HG03457 (cell line): ENCODE measurements at regions not wholly inside any gene's neighbourhood (a gene's known extent, or its start where the extent isn't known, plus 50 kb on each side); places are given as distances from the start of the nearest gene placed in this dataset.

Source experiments
- ATAC-seq: cut with Tn5 transposase; IDR thresholded peaks from one replicate; pipeline ENCODE4 v1.9.1; 2021; ENCODE audit warnings: moderate number of reproducible peaks; ENCODE audit not compliant: unreplicated experiment

DNA sequence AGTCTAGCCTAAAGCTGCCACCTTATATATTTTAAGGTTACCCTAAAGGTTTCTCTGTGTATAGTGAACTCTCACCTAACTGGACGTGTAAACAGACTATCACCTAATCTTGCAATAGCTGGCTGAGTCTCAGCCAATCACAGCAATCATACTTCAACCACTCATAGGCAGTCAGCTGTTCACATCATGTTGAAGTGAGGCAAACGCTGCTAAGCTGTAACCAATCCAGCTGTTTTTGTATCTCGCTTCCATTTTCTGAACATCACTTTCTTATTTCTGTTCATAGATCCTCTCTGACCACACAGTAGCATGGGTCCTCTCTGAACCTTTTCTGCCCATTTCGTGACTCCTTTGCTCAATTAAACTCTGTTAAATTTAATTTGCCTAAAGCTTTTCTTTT, 468.2 kb upstream of the POU3F3 start:
- no peak for ATAC-seq

DNA sequence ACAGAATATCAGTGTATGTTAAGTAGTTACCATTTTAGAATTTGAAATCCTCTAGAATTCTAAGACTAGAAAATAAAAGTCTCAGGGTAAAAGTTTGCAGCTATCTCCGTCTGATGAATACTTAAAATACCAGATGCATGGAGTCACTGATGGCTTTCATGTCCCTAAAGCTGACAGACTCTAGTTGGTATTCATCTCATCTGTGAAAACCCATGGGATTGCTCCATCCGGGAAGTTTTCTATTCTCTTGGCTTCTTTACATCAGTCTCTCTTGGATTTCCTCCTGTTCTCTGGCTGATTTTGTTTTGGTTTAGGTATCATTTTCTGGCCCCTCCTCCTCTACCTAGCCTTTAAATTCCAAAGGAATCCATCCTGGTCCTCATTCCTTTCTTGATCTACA, 465.6 kb upstream of the POU3F3 start:
- no peak for ATAC-seq

DNA sequence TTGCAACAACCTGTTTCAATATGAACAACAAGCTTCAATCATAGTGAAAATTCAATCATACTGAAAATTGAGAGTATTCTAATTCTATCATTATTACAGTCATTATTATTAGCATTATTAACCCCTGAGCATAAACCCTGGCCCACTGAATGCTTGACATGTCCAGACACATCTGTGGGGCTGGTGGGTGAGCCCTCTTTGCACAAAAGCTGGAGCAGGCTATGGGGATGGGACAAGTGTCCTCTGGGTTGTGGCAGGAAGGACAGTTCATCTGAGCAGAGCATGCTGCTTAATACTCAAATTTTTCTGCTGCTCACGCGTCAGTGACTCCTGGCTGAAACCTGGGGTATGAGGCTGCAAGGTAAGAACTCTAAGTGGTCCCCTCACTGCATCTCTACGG, 451.1 kb upstream of the POU3F3 start:
- no peak for ATAC-seq

DNA sequence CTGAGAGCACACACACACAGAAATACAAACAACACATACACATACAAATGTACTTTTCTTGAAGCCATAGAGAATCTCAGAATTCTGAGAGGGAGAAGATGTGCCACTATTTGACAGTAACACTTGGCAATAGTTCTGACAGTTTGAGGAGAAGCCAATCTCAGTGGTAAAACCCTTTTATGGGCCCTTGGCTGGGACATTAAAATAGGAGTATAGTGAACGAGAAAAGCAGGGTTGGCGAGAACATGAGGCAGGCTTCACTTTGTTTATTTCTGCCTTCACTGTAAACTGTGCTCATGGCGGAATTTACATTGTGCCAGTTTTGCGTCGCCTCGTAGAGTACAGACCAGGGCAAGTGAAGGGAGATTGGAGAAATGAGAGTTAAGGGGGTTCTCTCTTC, 449.4 kb upstream of the POU3F3 start:
- ATAC-seq: no peak

DNA sequence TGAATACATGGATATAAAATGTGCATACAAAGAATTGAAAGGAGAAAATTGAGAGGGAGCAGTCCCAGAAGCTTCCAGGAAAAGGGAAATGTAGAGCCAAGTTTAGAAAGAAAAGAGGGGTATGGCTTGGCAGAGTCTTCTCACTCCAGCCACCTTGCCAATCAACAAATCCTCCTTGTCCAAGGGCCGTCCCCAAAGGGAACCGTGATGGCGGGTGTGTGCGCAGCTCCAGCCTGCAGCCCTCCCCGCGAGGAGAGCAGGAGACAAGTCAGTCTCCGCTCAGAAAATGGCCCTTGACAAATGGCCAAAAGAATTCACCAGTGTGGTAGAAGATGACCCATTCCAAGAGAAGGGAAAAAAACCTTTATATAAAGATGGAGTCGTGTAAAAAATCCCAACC, 448.3 kb upstream of the POU3F3 start:
- ATAC-seq: no peak

DNA sequence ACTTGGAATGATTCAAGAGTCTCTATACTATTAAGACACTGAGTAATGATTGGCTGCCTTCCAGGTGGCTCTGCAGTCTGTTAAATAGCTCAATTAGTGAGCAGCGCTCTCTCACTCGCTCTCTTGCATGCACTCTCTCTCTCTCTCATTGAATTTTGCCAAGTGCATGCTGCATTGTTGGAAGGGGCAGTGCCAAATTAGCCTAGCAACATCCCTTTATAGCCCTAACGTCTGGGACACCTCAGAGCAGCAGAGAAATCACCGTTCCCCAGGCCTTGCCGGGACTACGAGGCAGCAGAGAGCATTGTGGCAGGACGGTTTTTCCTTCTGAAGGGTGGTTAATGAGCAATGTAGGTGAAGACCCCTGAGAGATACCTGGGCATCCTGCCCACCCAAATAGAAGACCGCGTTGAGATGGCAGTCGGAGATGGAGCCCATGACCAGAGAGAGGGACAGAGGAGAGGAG, 447.6 kb upstream of the POU3F3 start:
- ATAC-seq: no peak

DNA sequence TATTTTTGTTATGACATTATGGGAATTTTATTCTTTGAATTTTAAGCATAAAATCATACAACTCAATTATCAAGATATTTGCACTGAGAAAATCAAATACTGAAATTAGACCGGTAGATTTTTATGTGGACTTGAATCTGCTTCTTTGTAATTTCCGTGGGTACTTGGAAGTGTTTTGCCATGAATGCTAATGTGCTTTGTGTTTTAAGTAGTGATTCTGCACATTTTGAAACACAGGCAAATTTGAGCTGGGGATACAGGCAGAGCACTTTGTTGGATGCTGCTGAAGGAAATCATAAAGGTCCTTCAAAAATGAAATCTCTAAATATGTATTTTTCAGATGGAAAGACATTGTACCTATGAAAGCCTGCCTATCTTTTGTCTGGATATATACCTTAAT, 446.3 kb upstream of the POU3F3 start:
- ATAC-seq: no peak

DNA sequence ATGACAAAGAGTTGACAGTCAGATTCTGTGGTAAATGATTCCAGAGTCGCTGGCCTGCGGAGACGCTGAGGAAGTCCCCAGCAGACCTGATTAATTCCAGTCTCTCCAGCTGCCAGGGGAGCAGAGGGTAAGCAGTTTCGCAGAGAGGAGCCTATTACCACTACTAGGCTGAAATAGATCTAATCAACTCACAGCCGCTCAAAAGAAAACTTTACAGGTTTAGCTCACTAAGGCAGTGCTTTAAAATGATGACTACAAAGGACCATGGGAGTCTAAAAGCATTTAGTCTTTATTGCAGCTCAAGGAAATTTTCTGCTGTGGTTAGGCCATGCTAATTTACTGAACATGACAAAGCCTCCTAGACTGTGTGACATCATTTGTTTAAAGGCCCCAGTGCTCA, 445.6 kb upstream of the POU3F3 start:
- ATAC-seq: no peak

DNA sequence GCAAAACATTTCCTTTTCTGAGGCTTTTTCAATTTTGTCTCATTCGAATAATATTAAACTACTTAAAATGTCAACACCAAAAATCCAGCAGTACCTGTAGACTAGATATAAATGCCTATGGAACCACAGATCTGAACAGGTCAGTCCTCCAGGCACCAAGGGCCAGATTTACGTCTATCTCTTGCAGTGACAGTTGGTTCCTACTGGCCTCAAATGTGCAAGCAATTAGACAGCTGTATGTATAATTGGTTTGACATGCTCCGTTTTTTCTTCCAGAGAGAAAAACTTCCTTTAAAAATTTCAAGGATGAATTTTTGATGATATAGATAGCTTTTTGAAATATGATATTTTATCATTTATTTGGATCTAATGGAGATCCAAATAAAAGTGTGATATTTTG, 443.8 kb upstream of the POU3F3 start:
- ATAC-seq: no peak

DNA sequence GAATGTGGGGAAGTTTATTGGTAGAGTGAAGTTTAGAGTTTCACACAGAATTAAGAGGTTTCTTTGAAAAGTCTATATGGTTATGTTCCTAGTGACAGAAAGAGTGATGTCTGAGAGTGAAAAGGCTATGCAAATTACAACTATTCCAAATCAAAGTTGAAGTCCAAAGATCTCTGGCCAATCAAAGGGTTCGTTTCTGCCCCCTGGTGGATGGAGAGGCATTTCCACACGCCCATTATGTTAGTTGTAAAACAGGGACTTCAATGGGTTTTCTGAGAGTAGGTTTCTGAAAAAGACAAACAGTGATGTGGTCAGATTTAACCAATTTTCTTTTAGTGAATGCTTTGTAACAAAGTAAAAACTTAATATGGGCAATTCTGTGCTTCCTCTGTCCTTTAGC, 441.5 kb upstream of the POU3F3 start:
- ATAC-seq: no peak

DNA sequence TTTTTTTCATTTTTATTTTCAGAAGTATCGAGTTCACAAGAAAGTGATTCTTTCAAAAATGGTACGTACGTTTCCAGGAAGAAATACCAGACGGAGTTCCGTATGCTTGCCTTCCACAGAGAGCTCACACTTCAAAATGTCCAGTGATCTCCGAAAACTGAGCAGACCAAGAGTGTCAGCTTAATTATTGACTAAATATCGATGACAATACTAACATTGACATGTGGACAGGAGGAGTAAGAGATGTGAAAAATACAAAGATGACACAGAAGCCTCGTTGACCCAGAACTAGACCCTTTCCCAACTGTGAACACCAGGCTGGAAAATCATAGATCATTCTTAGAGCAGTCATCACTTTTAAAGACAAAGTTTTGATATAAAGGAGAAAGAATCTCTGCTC, 440.0 kb upstream of the POU3F3 start:
- ATAC-seq: no peak

DNA sequence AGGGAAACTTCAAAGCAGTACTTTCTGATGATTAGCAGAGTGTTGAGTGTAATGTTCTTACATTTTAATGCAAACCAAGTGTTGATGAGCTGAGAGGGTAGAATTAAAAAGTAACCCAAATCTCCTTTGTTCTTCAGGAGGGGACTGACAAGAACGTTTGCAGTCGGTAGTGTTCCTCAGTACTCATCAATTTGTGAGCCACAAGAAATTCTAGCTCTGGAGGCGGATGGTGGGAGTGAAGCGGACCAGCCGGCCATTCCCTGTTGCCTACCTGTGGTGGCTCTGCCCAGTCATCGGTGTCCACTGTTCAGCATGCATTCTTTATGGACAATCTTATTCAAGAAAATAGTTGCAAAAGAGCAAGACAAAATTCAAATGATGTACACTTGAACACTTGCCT, 438.6 kb upstream of the POU3F3 start:
- ATAC-seq: no peak

DNA sequence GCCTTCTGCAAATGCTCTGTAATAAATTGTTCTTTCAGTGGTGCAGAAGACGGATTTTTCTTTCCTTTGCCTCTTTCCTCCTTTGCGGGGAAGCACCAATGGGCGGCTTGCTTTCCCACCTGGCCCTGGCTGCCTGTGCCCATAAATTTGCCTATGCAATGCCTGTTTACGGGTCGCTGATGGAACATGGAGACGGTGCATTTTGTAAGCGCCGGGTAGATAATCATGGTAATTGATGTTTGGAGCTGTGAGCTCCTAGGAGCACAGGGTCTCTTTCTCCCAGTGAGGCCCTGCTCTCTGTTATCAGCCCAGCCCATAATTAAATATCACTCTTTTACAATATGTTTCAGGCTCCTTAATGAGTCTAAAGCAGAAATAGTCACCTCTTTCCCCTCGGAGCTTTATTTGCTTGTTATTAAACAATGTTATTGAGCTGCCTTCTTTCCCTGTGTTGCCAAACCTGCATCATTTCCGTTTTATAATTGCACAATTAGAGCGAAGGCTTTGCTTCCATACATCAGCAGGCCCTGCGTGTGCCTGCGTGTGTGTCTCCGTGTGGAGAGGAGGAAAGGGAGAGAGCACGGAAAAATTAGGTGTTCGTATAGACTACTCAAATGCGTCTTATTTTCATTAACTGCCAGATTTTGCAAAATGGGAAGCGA, 437.4 kb upstream of the POU3F3 start:
- ATAC-seq: no peak

DNA sequence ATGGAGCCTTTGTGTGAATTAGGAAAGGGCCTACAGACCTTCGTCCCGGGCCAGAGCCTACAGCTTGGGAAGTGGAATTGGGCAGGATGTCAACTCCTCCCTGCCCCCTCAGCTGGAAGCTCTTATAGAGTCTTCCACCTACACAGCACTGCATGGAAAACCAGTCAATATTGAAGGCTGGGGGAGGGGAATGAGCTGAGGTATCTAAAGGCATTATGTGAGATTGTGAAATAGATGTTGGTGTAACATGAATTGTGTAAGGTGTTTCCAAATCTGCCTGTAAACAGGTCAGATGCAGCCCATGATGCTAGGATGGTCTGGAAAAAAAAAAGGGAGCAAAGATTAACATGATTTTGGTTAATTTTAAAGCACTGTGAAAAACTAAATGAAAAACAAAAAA, 433.5 kb upstream of the POU3F3 start:
- ATAC-seq: no peak

DNA sequence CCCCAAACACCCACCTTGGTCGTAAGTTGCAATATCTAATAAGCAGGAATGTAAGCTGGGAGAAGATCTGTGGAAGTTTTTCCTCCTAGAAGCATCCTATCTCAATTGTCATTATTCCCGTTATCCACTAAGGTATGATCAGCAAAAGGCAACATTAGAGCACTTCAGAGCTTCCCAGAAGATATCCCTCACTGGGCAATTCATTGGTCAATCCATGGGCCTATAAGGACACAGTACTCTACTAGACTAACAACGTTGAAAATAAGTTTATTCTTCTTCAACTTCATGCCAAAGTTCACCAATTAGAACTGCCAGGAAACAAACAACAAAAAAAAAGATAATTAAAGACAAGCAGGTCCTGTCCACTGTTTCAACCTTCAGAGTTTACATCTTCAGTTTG, 433.0 kb upstream of the POU3F3 start:
- no peak for ATAC-seq

DNA sequence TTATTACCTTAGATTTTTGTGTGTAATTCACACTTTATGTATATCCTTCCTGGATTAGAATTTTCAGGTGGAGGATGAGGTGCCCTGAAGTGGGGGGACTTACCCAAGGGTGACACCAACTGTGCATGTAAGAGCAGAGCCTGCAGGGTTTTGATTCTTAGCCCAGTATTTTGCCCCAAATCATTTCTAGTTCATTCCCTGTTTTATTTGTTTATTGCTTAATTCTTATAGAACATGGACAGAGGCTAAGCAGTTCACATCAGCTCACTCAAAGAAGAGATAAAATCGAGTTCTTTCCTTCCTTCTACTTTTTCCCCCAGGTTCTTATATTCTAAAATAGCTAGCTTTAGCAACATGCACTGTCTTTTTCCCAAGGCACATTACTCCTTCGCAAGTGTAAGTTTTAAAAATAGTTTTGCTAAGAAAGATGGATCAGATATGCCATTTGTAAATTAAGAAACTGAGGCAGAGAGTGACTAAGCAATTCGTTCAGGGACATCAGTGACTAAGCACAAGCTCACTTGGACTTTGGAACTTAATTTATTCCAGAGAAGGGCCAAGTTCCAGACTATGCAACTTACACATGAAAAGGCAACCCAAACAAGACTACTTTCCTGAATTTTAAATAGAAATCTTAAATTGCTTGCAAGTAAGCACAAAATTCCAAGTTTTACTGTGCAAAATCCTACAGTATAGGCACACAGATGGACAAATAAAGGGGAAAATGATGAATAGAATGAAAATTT, 427.9 kb upstream of the POU3F3 start:
- no peak for ATAC-seq

DNA sequence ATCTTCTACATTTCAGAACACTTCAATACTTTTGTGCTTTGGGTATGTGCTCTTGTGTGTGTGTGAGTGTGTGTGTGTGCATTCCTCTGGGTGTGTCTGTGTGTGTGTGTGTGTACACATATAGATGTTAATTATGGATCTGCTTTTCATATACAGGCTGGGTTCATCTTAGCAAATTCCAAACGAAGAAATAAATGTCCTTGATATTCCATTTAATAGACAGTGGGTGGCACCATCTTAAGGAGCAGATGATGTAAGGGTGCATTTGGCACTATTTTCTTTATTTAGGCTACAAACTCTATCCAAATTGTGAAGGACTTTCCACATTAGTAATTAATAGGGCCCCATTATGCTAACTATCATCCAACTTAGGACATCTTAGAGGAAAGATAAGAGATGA, 425.8 kb upstream of the POU3F3 start:
- ATAC-seq: no peak

DNA sequence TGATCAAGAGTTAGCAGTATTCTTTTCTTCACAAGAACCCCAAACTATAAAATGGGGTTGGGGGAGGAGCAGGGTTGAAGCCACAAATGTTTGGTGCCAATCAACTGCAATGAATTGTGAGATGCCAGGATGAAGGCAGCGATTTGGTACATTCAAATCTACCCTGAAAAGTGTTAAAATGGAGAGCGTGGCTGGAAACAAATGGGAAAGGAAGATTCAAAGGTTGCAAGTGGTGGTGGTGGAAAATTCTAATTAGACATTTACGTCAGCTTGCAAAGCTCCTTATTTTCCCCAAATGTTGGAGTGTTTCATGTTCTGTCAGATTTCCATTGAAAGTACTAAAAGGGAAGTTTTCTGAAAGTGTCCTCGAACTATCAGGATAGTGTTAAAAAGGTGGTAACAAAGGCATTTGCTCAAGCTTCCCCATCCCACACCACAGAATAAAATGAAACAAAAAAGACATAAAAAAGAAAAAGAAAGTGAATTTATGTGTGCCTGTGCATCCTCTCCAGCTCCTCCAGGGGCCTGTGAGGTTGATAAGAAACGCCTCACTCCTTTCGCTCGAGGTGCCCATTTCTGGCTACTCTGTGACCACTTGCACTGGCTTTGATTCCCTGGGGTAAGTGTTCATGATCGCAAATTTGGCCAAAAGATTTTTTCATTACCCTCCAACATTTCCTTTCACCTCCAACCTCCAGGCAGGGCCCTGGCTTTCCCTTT, 424.1 kb upstream of the POU3F3 start:
- no peak for ATAC-seq

DNA sequence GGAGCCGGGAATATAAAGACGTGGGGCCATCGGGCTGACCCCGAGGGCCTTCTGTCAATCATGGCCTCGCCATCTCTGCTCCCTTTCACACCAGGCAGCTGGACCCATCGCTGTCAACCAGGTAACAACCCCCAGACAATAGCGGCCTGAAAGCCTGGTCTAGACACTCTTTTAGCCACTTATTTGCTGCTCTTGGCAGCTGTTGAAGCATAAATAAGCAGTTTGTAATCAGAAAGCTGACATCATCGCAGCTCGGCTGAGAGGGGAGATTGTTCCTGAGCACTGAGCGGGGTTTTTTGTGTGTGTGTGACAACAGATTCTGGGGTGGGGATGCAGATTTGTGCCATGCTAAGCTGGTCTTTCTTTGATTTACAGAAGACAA, 423.6 kb upstream of the POU3F3 start:
- no peak for ATAC-seq

DNA sequence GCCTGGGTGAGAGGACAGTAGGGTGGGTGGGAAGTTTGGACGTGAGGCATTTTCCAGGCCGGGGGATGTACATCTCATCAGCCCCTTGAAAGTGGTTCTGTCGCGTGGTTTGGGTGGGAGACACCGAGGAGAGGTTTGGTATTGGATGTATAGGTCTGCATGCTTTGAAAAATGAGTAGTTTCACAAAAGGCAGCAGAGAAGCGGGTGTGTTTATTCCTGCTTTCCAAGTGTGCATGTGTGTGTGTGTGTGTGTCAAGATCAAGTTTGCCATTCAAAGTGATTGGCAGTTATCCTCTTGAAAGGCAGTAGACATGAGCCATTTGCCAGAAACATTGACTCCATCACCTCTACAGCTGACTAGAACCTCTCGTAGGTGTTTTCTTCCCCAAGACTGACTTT, 423.1 kb upstream of the POU3F3 start:
- ATAC-seq: no peak

DNA sequence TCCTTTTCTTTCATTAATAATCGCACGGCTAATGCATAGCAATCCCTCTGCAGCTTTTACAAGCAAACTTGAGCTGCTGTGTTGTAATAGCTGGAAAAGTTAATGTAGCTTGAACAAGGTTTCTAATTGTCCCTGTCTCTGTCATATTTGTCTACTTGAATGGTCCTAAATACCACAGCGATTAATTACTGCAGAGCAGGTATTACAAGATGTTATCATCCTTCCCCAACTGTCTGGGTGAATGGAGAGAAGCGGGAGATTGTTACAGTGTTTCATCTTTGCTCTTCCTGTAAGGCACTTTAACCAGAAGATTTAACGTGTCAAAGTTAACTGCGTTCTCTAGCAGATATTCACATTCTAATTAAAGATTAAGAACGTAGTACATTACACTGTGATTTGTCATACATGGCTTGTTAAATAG, 422.2 kb upstream of the POU3F3 start:
- ATAC-seq: no peak

DNA sequence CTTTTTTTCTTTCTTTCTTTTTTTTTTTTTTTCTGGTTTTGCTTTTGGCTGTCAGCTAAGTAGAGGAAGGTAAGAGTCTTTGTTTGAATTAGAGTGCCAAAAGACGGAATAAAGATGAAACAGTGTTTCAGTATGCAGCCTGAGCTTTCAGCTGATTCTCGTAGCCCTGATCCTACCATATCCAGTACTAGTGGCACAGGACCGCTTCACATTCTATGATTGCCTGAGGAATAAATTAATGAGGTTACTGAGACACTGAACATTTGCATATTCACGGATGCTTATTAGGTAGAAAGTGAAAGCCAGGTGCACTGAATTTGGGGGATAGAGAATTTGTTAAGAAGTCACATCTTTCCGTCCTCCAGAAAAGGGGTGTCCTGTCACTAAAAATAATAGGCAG, 421.5 kb upstream of the POU3F3 start:
- no peak for ATAC-seq
